ENCODE measurements at regions not wholly inside any gene's neighbourhood (a gene's known extent, or its start where the extent isn't known, plus 50 kb on each side); places are given as distances from the start of the nearest gene placed in this dataset.
"Not testable (repeated sequence)": the region's sequence is repeated elsewhere in the genome, so short reads cannot be mapped to it uniquely, and the experiment has no call there.

DNA sequence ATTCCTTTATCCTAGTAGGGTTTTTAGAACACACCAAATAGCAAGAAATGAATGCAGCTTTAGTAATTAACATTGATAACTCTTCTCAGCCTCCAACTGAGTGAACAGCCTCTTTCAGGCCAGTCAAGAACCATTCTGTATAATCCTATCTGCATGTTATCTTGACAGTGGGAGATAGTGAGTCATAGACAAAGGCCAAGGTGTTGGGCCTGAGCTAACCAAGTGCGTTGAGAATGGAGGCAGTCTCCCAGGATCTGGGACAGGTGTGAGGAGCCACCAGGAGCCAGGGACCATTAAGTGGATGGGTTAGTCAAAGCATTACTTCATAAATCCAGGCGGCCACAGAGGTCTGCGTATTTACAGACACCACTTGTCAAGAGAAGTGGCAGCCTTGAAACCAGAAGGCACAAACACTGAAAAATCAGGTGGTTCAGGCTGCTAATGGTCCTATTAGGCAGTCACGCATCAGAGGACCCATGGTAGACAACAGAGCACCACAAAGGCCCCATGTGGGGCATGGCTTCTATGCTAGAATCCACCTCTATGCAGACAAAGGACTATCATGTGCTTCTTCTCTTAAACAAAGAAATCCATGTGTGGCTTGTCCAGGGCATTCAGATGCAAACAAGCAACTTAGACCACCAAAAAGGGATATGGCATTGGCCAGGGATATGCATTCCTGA is 409.7 kb upstream of the PIK3R1 start:
- DNase-seq (ENCODE audit: low spot score): no peak
- H3K4me1 ChIP-seq (ENCODE audit: insufficient read depth, poor library complexity, severe bottlenecking): no peaks in the 10 kb centered on the region
- H3K27me3 ChIP-seq (ENCODE audit: insufficient read depth, poor library complexity, severe bottlenecking): no peaks in the 10 kb centered on the region
- H3K4me3 ChIP-seq (ENCODE audit: severe bottlenecking): no peak overlapping the region
- no peaks in the 10 kb centered on the region for H3K36me3 ChIP-seq (ENCODE audit: low read depth)
- TF ChIP-seq, protein P1, sequence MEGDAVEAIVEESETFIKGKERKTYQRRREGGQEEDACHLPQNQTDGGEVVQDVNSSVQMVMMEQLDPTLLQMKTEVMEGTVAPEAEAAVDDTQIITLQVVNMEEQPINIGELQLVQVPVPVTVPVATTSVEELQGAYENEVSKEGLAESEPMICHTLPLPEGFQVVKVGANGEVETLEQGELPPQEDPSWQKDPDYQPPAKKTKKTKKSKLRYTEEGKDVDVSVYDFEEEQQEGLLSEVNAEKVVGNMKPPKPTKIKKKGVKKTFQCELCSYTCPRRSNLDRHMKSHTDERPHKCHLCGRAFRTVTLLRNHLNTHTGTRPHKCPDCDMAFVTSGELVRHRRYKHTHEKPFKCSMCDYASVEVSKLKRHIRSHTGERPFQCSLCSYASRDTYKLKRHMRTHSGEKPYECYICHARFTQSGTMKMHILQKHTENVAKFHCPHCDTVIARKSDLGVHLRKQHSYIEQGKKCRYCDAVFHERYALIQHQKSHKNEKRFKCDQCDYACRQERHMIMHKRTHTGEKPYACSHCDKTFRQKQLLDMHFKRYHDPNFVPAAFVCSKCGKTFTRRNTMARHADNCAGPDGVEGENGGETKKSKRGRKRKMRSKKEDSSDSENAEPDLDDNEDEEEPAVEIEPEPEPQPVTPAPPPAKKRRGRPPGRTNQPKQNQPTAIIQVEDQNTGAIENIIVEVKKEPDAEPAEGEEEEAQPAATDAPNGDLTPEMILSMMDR (IDR thresholded peaks at IDR 0.05; ENCODE audit: poor library complexity, severe bottlenecking): no peak
- H3K9me3 ChIP-seq (ENCODE audit: severe bottlenecking): no peaks in the 10 kb centered on the region
- no peak for ATAC-seq (ENCODE audit: low read depth)
- no peak overlapping the region for H3K27ac ChIP-seq (ENCODE audit: poor library complexity, severe bottlenecking)

DNA sequence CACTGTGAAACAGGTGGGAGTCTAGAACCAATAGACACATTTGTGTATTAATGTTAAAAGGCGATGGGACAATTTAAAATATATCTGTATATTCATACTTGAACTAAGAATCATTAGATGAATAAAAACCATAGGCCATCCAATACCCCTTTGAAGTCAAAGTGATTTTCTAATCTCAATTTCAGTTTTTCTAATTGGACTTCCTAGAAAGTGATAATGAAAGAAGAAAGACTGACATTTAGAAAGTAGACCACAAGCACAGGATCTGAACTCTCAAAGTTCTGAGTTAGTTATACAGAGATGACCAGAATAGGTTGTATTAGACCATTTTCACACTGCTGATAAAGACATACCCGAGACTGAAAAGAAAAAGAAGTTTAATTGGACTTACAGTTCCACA is 412.8 kb upstream of the PIK3R1 start:
- no peaks in the 10 kb centered on the region for H3K27me3 ChIP-seq (ENCODE audit: insufficient read depth, poor library complexity, severe bottlenecking)
- H3K4me1 ChIP-seq (ENCODE audit: insufficient read depth, poor library complexity, severe bottlenecking): no peaks in the 10 kb centered on the region
- DNase-seq (ENCODE audit: low spot score) (no peak), ATAC-seq (ENCODE audit: low read depth) (no peak)
- TF ChIP-seq, protein P1 (IDR thresholded peaks at IDR 0.05; ENCODE audit: poor library complexity, severe bottlenecking): no peak
- no peak overlapping the region for H3K27ac ChIP-seq (ENCODE audit: poor library complexity, severe bottlenecking)
- H3K36me3 ChIP-seq (ENCODE audit: low read depth): no peaks in the 10 kb centered on the region
- H3K9me3 ChIP-seq (ENCODE audit: severe bottlenecking): no peaks in the 10 kb centered on the region
- H3K4me3 ChIP-seq (ENCODE audit: severe bottlenecking): no peak overlapping the region

DNA sequence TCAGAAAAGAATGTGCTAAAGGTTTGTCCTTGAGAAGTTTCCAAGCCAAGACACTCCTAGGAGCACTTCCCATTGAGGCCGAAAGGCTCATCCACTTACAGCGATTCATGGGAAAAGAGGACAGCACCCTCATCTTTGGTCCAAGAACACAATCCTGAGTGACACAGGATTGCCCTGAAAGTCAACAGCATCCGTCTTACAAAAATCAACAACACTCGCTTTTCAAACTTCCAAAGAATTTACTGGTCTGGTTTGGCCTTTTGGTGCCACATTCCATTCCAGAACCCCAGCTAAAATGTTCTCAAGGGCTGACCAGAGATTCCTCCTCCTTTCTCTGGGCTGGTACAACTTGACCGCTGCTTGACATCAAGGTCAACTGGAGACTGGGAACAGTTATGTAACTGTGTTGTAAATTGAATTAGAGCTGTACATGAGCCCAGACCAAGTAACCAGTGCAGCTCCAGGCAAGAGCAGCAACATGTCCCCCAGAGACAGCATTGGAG is 415.8 kb upstream of the PIK3R1 start:
- H3K27me3 ChIP-seq (ENCODE audit: insufficient read depth, poor library complexity, severe bottlenecking): no peaks in the 10 kb centered on the region
- H3K27ac ChIP-seq (ENCODE audit: poor library complexity, severe bottlenecking): no peak overlapping the region
- no peaks in the 10 kb centered on the region for H3K36me3 ChIP-seq (ENCODE audit: low read depth)
- no peaks in the 10 kb centered on the region for H3K4me1 ChIP-seq (ENCODE audit: insufficient read depth, poor library complexity, severe bottlenecking)
- no peak overlapping the region for H3K4me3 ChIP-seq (ENCODE audit: severe bottlenecking)
- TF ChIP-seq, protein P1 (IDR thresholded peaks at IDR 0.05; ENCODE audit: poor library complexity, severe bottlenecking): no peak
- no peak for DNase-seq (ENCODE audit: low spot score)
- ATAC-seq (ENCODE audit: low read depth): no peak
- no peaks in the 10 kb centered on the region for H3K9me3 ChIP-seq (ENCODE audit: severe bottlenecking)

DNA sequence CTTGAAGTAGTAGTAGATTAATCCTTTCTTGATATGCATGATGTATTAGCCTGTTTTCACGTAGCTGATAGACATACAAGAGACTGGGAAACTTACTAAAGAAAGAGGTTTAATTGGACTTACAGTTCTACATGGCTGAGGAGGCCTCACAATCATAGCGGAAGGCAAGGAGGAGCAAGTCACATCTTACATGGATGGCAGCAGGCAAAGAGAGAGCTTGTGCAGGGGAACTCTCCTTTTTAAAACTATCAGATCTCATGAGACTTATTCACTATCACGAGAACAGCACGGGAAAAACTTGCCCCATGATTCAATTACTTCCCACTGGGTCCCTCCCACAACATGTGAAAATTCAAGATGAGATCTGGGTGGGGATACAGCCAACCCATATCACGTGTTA is 417.1 kb upstream of the PIK3R1 start:
- not testable (repeated sequence) for H3K27me3 ChIP-seq (ENCODE audit: insufficient read depth, poor library complexity, severe bottlenecking); H3K4me1 ChIP-seq (ENCODE audit: insufficient read depth, poor library complexity, severe bottlenecking); DNase-seq (ENCODE audit: low spot score); ATAC-seq (ENCODE audit: low read depth); H3K4me3 ChIP-seq (ENCODE audit: severe bottlenecking); H3K9me3 ChIP-seq (ENCODE audit: severe bottlenecking); H3K36me3 ChIP-seq (ENCODE audit: low read depth); H3K27ac ChIP-seq (ENCODE audit: poor library complexity, severe bottlenecking)

DNA sequence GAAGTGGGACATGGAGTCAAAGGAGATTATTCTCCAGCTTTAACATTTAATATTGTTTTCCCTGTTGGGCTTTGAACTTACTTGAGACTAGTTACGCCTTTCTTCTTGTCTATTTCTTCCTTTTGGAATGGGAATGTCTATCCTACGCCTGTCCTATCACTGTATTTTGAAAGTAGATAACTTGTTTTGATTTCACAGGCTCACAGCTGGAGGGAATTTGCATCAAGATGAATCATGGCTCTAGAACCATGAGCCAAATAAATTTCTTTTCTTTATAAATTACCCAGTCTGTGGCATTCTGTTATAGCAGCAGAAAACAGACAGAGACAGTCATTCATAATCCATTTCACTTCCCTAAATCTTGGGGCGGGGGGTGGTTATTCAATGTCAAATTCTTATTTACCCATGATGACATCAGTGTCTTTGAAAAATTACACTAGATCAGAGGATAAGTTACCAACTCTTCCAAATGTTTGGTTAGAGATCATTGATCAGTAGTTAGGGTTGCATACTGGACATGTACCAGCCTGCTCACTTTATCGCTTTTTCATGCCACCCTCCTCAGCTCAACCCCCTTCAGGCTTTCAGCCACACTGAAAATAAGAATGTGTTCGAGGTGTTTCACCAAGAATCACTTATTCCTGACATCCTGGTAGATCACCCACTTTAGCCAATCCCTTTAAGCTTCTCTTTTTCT is 419.6 kb upstream of the PIK3R1 start:
- Histone ChIP-seq H3K27me3 (ENCODE audit: insufficient read depth, poor library complexity, severe bottlenecking) (no peaks in the 10 kb centered on the region), H3K9me3 (ENCODE audit: severe bottlenecking) (no peaks in the 10 kb centered on the region), H3K4me1 (ENCODE audit: insufficient read depth, poor library complexity, severe bottlenecking) (no peaks in the 10 kb centered on the region), H3K4me3 (ENCODE audit: severe bottlenecking) (no peak overlapping the region), H3K36me3 (ENCODE audit: low read depth) (no peaks in the 10 kb centered on the region), H3K27ac (ENCODE audit: poor library complexity, severe bottlenecking) (no peak overlapping the region)
- ATAC-seq (ENCODE audit: low read depth) (no peak), DNase-seq (ENCODE audit: low spot score) (no peak)
- TF ChIP-seq, protein P1 (IDR thresholded peaks at IDR 0.05; ENCODE audit: poor library complexity, severe bottlenecking): no peak

Measured in RWPE2 (cell line).